LNCaP clone FGC (cell line): ENCODE measurements at regions not wholly inside any gene's neighbourhood (a gene's known extent, or its start where the extent isn't known, plus 50 kb on each side); places are given as distances from the start of the nearest gene placed in this dataset.
A peak's percentile ranks its signal among the peaks of the same experiment; 100 is the strongest.

Source experiments
- DNase-seq: peaks from one replicate; pipeline ENCODE4 v3.0.0-alpha.2; 2011; ENCODE audit warnings: low read depth
- H3K4me3 ChIP-seq: 2 replicates; pipeline ENCODE4 v1.5.1; 2011; ENCODE audit warnings: mild to moderate bottlenecking, low read depth, low read length, control low read depth
- CTCF ChIP-seq: IDR thresholded peaks from 2 replicates; pipeline ENCODE4 v1.5.1; 2012; ENCODE audit warnings: mild to moderate bottlenecking; ENCODE audit not compliant: control insufficient read depth, insufficient read depth; ENCODE audit errors: extremely low read depth

GRCh38 chr21:16419188-16419921, 689.6 kb downstream of the USP25 start:
- peak overlapping the region; percentile 48 for H3K4me3 ChIP-seq
- TF ChIP-seq CTCF = no peak
- peak; percentile 70 for DNase-seq

DNA sequence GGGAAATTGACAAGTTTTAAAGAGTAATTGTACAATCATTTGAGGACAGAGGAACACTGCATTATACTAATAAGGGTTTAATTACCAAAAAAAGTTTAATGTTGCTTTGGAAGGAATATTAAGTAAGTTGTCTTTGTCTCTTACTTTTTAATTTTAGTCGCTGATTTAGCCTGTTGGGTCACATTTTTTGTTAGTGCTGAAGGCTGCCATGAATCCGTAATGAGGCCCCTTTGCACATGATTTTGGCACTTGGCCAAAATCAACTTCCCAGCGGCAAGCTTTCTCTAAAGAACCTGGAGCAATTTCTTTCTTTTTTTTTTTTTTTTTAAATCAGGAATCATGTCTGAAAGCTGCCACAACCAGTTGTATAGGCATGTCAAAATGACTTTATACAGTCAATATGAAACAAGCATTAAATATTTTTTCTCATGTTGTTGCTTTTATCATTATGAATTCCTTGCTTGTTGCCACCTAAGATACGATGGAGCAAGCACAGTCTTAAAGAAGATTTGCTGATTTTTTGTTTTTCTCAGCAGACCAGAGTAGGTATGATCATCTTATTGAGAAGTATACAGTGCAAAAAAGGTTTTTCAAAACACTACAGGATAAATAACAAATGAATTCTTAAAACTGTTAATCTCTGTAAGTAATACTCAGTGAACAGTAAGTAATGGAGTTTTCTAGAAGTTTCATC, 690.4 kb downstream of the USP25 start:
- no peak for DNase-seq
- no peak for TF ChIP-seq CTCF
- peak overlapping the region; percentile 48 for H3K4me3 ChIP-seq

DNA sequence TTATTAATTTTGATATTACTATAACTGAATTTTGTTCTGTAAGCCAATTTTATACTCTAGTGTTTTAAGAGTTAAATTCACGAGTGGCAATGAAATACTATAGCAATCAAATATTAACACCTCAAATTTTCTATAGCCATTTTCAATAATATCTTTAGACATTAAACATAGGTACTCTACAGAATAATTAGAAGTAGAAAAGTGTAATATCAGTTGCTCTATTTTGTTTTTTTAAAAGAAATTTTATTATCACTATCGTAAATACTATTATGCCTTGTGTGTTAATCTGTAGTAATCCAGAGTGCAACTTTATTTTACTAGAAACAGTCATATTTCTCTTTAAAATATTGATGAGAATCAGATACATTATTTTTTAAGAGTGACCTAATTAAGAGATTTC, 691.2 kb downstream of the USP25 start:
- no peak for TF ChIP-seq CTCF
- no peak for DNase-seq
- peak overlapping the region; percentile 48 for H3K4me3 ChIP-seq

- H3K4me3 ChIP-seq = peak overlapping the region; percentile 48
- DNase-seq = no peak
- TF ChIP-seq CTCF = no peak
Measured at GRCh38 chr21:16421965-16422364, 692.2 kb downstream of the USP25 start.

DNA sequence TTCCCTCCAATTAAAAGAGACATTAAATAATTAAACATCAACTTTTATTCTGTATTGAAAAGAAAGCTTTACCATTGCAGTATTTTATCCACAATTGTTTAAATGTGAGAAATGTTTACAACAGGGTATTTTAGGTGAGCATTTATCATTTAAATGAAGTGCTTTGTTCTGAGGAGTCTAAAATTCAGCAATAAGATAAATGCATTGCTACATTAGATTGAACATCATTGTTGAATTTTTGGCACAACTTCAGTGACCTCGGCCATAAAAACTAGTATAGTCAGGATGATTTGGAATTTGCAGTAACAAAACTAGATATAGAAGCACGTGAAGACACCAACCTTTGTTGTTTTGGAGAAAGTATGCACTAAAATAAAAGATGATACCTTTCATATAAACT, 692.9 kb downstream of the USP25 start:
- H3K4me3 ChIP-seq = peak overlapping the region; percentile 48
- DNase-seq = no peak

GRCh38 chr21:16423921-16424320, 694.1 kb downstream of the USP25 start:
- no peak for DNase-seq
- TF ChIP-seq CTCF = no peak
- H3K4me3 ChIP-seq = peak overlapping the region; percentile 40

More for the DNA sequence above, 692.9 kb downstream of the USP25 start:
- no peak for TF ChIP-seq CTCF

DNA sequence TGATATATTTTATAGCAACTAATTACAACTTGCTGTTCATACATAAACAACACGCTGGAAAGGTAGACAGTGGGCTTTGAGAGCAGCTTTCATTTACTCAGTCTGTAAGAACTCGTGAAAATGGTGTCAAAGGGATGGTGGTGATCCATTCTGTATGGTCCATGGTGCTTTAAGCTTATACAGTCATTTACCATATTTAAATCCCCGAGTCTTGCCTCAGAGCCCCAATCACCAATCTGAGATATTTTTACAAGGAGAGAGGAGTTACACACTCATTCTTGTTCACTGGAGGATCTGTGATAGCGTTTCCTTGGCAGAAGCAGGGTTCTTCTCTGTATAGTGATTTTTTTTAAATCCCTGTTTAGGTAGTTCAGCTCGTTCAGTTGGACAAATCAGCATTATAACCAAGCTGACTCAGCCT, 694.6 kb downstream of the USP25 start:
- no peak for TF ChIP-seq CTCF
- no peak for DNase-seq
- peak overlapping the region; percentile 40 for H3K4me3 ChIP-seq
